HEK293 (cell line): ENCODE measurements at regions not wholly inside any gene's neighbourhood (a gene's known extent, or its start where the extent isn't known, plus 50 kb on each side); places are given as distances from the start of the nearest gene placed in this dataset.

Source experiments
- CTCF ChIA-PET: fragments of 350-600 bp; formaldehyde crosslinking; extraction: SDS; loops from one replicate; lab custom pipeline; 2021; ENCODE audit warnings: antibody characterized with exemption; lab: Yijun Ruan, JAX
- POLR2A ChIA-PET: fragments of 300-600 bp; formaldehyde crosslinking; extraction: SDS; loops from one replicate; lab custom pipeline; 2020; ENCODE audit warnings: antibody characterized with exemption, inconsistent platforms; lab: Yijun Ruan, JAX
- H3K27ac ChIP-seq: fragments of 200-500 bp; sonication (Bioruptor generic); 2 replicates; pipeline ENCODE4 v1.5.1; 2014; ENCODE audit warnings: low read depth, low read length, control low read depth, inconsistent platforms; ENCODE audit errors: extremely low read depth
- H3K36me3 ChIP-seq, 2 experiments: fragments of 200-500 bp in 1 of 2; sonication (Bioruptor generic) in 1 of 2; 1 replicate in 1 of 2; 2 replicates in 1 of 2; pipeline ENCODE4 v1.5.1; 2014 to 2017; ENCODE audit warnings: inconsistent platforms in 2 of 2, low read length in 2 of 2; ENCODE audit not compliant: control insufficient read depth in 2 of 2, insufficient read depth in 1 of 2
- H3K4me1 ChIP-seq: fragments of 200-500 bp; sonication (Bioruptor generic); 2 replicates; pipeline ENCODE4 v1.5.1; 2014; ENCODE audit warnings: mild to moderate bottlenecking, low read length, inconsistent platforms; ENCODE audit not compliant: control insufficient read depth, insufficient read depth
- H3K4me3 ChIP-seq: 2 replicates; pipeline ENCODE4 v1.5.1; 2011; ENCODE audit warnings: low read depth, mild to moderate bottlenecking, control low read depth, low read length, moderate library complexity
- H3K9me3 ChIP-seq: fragments of 200-500 bp; sonication (Bioruptor generic); 2 replicates; pipeline ENCODE4 v1.5.1; 2014; ENCODE audit warnings: low read depth, low read length, inconsistent platforms; ENCODE audit not compliant: control insufficient read depth, insufficient read depth
- AEBP2 ChIP-seq: fragments of 450-650 bp; formaldehyde crosslinking; IDR thresholded peaks from 2 replicates; pipeline ENCODE4 v1.5.1; 2016; ENCODE audit warnings: missing biosample characterization, missing genetic modification characterization, borderline replicate concordance
- FEZF1 ChIP-seq: fragments of 450-650 bp; formaldehyde crosslinking; IDR thresholded peaks from 2 replicates; pipeline ENCODE4 v1.5.1; 2016; ENCODE audit warnings: missing biosample characterization, missing genetic modification characterization
- GLIS1 ChIP-seq: fragments of 450-650 bp; formaldehyde crosslinking; IDR thresholded peaks from 2 replicates; pipeline ENCODE4 v1.5.1; 2016; ENCODE audit warnings: missing biosample characterization, missing genetic modification characterization
- GLIS2 ChIP-seq: fragments of 450-650 bp; formaldehyde crosslinking; IDR thresholded peaks from 2 replicates; pipeline ENCODE4 v1.5.1; 2016; ENCODE audit warnings: missing biosample characterization, missing genetic modification characterization
- INSM2 ChIP-seq: fragments of 450-650 bp; formaldehyde crosslinking; IDR thresholded peaks from 2 replicates; pipeline ENCODE4 v1.5.1; 2016; ENCODE audit warnings: missing biosample characterization, missing genetic modification characterization
- MEIS1 ChIP-seq: sonication (generic); formaldehyde crosslinking; IDR thresholded peaks from 2 replicates; pipeline ENCODE4 v1.8.1; 2022; ENCODE audit warnings: missing genetic modification reagents, mild to moderate bottlenecking, borderline replicate concordance
- MZF1 ChIP-seq: fragments of 450-650 bp; formaldehyde crosslinking; IDR thresholded peaks from 2 replicates; pipeline ENCODE4 v1.5.1; 2017; ENCODE audit warnings: missing biosample characterization, missing genetic modification characterization, borderline replicate concordance
- TRIM28 ChIP-seq: IDR thresholded peaks from 2 replicates; pipeline ENCODE4 v1.6.1; 2011; ENCODE audit warnings: low read length, control low read depth, borderline replicate concordance
- ZBTB20 ChIP-seq: fragments of 450-650 bp; formaldehyde crosslinking; IDR thresholded peaks from 2 replicates; pipeline ENCODE4 v1.5.1; 2016; ENCODE audit warnings: missing biosample characterization, missing genetic modification characterization
- ZBTB26 ChIP-seq: fragments of 450-650 bp; formaldehyde crosslinking; optimal IDR thresholded peaks from 2 replicates; pipeline ENCODE3; 2016; ENCODE audit warnings: missing biosample characterization, mild to moderate bottlenecking, missing genetic modification characterization
- ZNF157 ChIP-seq: fragments of 450-650 bp; formaldehyde crosslinking; IDR thresholded peaks from 2 replicates; pipeline ENCODE4 v1.5.1; 2016; ENCODE audit warnings: missing biosample characterization, missing genetic modification characterization
- ZNF341 ChIP-seq: fragments of 450-650 bp; formaldehyde crosslinking; IDR thresholded peaks from 2 replicates; pipeline ENCODE4; 2016; ENCODE audit warnings: low read depth, missing biosample characterization, missing genetic modification characterization
- ZNF530 ChIP-seq: fragments of 450-650 bp; formaldehyde crosslinking; IDR thresholded peaks from 2 replicates; pipeline ENCODE4 v1.5.1; 2016; ENCODE audit warnings: low read depth, missing biosample characterization, missing genetic modification characterization
- ZNF768 ChIP-seq: fragments of 450-650 bp; formaldehyde crosslinking; IDR thresholded peaks from 2 replicates; pipeline ENCODE4 v1.5.1; 2018; ENCODE audit warnings: missing biosample characterization, mild to moderate bottlenecking, missing genetic modification characterization

DNA sequence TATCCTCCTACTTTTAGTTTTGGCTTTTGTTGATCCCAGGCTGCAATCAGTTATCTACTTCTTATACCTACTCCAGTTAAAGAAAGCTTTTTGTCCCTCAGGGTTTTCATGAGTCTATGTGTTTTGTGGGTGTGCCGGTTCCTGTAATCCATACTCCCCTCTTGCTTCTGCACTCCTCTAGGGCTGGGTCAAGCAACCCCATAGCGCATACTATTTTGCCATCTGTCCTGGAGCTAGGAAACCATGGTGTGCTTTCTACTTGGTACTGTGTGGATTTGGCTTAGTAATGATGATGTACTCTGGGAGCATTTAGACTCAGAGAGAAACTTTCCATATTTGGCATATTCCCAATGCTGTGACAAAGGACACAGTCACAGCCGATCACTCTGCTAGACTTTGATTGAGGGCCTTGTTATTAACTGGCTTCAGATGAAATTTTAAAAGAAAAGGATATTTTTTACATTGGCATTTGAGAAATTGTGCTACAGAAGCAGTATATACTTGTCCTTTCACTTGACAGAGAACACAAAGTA is 86.1 kb upstream of the GRXCR1 start:
- ChIA-PET CTCF (no interaction called here), POLR2A (no interaction called here)
- Histone ChIP-seq H3K27ac (no peak overlapping the region), H3K9me3 (no peaks in the 10 kb centered on the region), H3K4me3 (no peak overlapping the region), H3K36me3 (no peaks in the 10 kb centered on the region), H3K4me1 (no peaks in the 10 kb centered on the region)
- no peak for TF ChIP-seq ZNF157 (tag by site-specific recombination)
- no peak for TF ChIP-seq ZBTB26 (tag by site-specific recombination)
- TF ChIP-seq MZF1 (tag by site-specific recombination) = no peak
- TF ChIP-seq GLIS2 (tag by site-specific recombination) = no peak

DNA sequence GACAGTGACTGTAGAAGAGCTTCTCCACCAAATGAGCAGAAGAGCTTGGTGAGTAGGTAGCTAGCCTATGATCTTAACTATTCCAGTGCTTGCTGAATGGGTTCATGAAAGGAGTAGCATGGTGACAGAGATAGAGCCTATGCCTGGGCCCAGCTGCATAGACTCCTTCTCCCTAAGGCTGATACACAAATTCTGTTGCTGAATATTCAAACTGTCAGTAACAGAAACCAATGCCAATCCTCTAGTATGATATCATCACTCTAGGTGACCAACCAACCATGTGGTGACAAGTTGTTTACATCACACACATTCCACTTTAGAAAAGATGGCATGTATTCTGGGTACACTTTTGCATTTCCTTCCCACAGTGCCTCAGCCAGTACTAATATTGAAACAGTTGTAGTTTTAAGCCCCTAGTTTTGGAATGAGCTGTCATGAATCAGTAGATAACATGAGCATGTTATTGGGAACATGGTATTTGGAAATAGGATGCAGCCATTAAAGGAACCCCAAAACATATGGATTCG is 103.4 kb upstream of the GRXCR1 start:
- CTCF ChIA-PET = no interaction called here
- H3K4me1 ChIP-seq = no peaks in the 10 kb centered on the region
- TF ChIP-seq ZNF530 (tag by site-specific recombination) (no peak), ZNF768 (no peak), ZNF341 (tag by site-specific recombination) (no peak), GLIS1 (tag by site-specific recombination) (no peak), INSM2 (tag by site-specific recombination) (no peak), FEZF1 (tag by site-specific recombination) (no peak), TRIM28 (no peak)
- H3K4me3 ChIP-seq = no peak overlapping the region
- no peak overlapping the region for H3K27ac ChIP-seq
- H3K9me3 ChIP-seq = no peaks in the 10 kb centered on the region
- POLR2A ChIA-PET = no interaction called here
- H3K36me3 ChIP-seq = no peaks in the 10 kb centered on the region

DNA sequence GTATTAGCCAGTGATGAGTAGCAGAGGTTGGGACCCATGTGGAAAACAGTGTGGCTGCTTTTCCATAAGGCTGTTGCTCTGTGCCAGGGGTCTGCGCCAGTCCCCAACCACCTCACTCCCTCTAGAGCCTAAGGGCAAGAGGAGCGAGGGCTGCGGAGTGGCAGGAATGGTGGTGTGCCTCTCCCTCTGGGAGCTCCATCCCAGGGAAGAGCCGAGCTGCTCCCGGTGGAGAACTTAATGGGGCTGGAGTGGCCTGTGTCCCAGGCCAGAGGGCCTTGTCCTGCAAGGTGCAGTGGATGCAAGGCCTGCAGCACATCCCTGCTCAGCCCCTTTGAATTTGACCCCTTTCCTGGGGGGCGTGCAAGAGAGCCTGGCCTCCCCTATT is 105.4 kb upstream of the GRXCR1 start:
- Histone ChIP-seq H3K9me3 (no peaks in the 10 kb centered on the region), H3K4me3 (no peak overlapping the region), H3K36me3 (no peaks in the 10 kb centered on the region), H3K27ac (no peak overlapping the region), H3K4me1 (no peaks in the 10 kb centered on the region)
- ChIA-PET POLR2A (no interaction called here), CTCF (interaction anchor here (0.9 kb wide), 1 partner anchor 9 kb away, joined by 3 read pairs; no protein-coding TSS in a partner anchor)
- TF ChIP-seq MEIS1 (CRISPR knock-in tag) = no peak
- TF ChIP-seq ZBTB20 (tag by site-specific recombination) = no peak
- TF ChIP-seq AEBP2 = no peak
